C4-2B (cell line): ENCODE measurements at regions not wholly inside any gene's neighbourhood (a gene's known extent, or its start where the extent isn't known, plus 50 kb on each side); places are given as distances from the start of the nearest gene placed in this dataset.

ENCODE experiments used
- H3K27ac ChIP-seq: fragments of 450-650 bp; 2 replicates; pipeline ENCODE4 v1.5.1; 2017
- CTCF ChIP-seq: fragments of 450-650 bp; conservative IDR thresholded peaks from 2 replicates; pipeline ENCODE4 v1.5.1; 2017; ENCODE audit warnings: mild to moderate bottlenecking
- ZFX ChIP-seq: fragments of 450-650 bp; IDR thresholded peaks from 2 replicates; pipeline ENCODE4 v1.6.1; 2017

DNA sequence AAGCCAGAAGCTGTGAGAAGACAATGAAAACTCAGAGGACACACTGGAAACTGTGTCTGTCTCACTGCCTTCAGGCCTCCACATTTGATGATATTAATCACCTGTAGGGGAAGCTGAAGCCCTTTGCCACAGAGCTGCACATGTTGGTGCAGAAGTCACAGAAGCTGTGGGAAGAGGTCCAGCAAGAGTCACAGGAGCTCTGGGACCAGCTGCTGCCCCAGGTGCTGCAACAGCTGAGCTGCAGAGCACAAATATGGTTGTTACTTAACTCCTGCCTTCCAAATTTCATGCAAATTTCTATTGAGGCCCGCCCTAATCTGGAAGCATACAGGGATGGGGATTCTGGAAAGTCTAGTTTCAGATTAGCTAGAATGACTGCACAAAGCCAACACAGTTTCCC is 169.3 kb downstream of the OGFRL1 start:
- TF ChIP-seq CTCF (no peak), ZFX (no peak)
- no peak overlapping the region for H3K27ac ChIP-seq

DNA sequence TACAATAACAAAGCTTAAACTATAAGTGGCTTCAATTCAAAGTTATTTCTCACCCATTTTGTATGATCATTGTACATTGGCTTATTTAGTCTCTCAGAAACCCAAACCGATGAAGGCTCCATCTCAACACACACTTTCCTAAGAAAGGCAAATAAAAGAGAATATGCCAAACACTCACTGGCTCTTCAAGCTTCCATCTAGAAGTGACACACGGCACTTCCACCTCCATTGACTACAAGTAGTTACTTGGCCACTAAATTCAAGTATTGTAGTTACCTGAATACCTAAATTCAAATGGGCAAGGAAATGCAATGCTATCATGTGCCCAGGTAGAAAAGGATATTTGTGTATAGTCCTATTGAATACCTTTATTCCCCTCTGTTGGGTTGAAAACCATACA is 170.6 kb downstream of the OGFRL1 start:
- no peak for TF ChIP-seq CTCF
- no peak for TF ChIP-seq ZFX
- no peak overlapping the region for H3K27ac ChIP-seq

- no peak overlapping the region for H3K27ac ChIP-seq
- no peak for TF ChIP-seq CTCF
- TF ChIP-seq ZFX: no peak
Measured at GRCh38 chr6:71460933-71461332, 172.3 kb downstream of the OGFRL1 start.

DNA sequence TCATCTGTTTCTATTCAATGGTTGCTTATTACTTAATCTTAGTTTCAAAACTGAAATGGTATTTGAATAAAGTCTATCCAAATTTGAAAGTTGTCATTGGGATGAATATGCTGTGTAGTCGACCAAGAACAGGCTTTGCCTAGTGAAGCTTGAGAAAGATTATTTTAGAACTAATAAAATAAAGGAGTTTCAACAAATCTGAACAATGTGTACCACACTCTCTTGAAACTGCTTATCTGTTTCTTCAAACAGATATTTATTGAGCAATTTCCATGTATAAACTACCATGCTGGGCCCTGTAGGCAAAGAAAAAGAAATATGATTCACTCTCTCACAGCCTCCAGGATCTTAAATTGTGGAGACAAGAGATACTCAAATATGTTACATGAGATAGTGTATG is 174.4 kb downstream of the OGFRL1 start:
- H3K27ac ChIP-seq: no peak overlapping the region
- TF ChIP-seq ZFX (no peak), CTCF (no peak)

DNA sequence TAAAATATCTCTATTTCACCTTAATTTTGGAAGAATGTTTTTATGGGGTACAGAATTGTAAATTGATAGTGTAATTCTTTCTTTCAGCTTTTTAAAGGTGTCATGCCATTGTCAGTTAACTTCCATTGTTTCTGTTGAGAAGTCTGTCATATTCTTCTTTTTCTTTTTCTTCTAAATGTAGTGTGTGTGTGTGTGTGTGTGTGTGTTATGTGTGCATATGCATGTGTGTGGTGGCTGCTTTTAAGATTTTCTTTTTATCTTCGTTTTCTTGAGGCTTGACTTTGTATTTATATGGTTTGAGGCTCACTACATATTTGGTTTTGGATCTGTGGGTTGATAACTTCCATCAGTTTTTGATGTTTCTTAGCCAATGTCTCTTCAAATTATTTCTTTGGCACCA is 176.5 kb downstream of the OGFRL1 start:
- no peak for TF ChIP-seq CTCF
- TF ChIP-seq ZFX: no peak
- H3K27ac ChIP-seq: no peak overlapping the region

- TF ChIP-seq CTCF (no peak), ZFX (no peak)
- no peak overlapping the region for H3K27ac ChIP-seq
Measured at GRCh38 chr6:71466362-71466761, 177.8 kb downstream of the OGFRL1 start.

GRCh38 chr6:71468038-71468437 is 179.4 kb downstream of the OGFRL1 start:
- no peak overlapping the region for H3K27ac ChIP-seq
- no peak for TF ChIP-seq CTCF
- no peak for TF ChIP-seq ZFX
